GM19351 (cell line): ENCODE measurements at regions not wholly inside any gene's neighbourhood (a gene's known extent, or its start where the extent isn't known, plus 50 kb on each side); places are given as distances from the start of the nearest gene placed in this dataset.
"Not testable (repeated sequence)": the region's sequence is repeated elsewhere in the genome, so short reads cannot be mapped to it uniquely, and the experiment has no call there.

Experiments used
- ATAC-seq: cut with Tn5 transposase; IDR thresholded peaks from one replicate; pipeline ENCODE4 v1.9.1; 2021; ENCODE audit warnings: mild to moderate bottlenecking, moderate library complexity; ENCODE audit not compliant: unreplicated experiment

DNA sequence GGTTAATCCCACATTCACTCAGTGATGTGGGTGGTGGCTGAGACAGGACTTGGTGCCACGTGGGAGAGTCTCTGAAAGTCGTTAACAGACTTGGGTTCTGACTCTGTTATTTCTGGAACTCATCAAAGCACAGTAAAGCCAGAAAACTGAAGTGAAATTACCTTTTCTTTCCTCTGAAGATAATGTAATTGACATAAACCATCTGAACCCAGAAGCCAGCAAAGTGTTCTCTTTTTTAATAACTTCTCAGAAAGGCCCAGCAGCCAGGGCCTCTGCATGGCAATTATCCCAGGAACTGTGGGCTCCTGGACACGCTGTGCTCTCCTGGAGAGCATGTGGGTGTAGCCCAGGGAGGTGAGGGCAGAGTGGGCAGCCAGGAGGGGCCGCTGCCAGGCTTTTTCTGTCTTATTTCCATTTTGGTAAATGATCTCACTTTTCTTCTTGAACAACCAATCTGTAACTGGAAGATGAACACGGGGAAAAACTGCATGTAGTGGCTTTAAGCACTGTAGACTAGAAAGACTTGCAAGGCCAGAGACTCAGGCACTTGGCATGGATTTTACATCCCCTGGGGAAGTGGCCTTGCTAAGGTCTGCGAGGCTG lies 444.1 kb upstream of the TMEM132C start:
- ATAC-seq = no peak

DNA sequence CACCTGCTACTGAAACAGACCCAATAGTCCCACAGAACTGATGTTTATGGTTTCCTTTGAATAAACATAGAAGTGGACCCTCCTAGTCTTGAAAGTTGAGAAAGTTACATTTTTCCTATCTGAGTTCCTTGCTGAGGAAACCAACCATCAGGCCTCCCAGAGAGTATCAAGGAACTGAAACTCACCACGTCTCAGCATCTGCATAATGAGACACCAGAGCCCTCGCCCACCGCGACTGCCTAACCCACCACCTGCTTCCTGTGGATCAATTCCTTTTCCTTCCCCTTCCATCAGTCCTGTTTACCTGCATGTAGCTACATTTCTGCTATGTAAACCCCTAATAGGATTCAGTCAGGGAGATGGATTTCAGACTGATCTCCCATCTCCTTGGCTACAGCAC lies 443.2 kb upstream of the TMEM132C start:
- no peak for ATAC-seq

DNA sequence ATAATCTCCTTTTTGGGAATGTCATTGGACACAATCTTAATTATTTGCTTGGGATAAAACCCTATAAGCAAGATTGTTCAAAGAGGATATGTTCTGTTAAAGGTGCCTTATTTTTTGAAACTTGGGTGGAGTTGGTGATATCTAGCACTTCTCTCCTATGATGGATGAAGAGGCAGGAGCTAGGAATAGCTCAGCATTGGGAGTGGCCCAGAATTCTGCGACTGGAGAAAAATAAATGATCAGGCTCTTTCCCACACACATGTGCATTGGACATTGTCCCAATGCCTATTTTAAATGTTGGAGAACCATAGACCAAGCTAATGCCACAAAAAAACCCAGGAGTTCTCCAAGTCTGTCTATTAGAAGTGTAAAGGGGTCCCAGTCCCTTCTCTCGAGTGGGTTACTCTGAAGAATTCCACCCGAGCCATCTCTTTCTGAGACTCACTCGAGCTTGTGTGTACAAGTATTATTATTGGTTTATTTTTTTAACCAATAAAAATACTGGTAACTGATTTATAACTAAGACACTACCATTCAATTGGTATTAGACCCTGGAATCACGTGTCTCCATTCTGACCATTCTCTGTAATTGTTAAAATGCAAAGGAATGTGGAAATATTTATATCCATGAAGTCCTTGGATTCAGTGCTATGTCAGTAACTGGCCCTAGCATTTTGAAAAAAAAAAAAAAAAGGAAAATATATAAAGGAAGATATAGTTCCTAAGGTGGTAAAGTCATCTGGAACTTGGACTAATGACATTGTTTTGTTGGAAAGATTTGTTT lies 437.5 kb upstream of the TMEM132C start:
- no peak for ATAC-seq

DNA sequence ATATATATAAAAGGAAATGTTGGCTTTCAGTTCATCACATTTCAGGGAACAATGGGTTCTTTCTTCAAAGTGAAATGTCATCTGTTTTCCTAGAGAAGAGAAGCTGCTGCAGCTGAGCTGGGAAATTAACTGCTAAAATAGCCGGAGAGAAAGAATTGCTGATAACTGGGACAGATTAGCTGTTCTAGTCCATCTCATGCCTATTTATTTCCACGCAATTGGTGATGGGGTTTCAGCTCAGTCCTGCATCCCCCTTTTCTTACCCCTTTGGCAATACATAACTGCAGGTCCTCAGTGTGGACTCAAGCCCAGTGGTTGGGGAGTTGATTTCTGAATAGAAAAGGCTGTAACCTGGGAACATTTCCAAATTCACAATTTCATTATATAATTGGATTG lies 436.9 kb upstream of the TMEM132C start:
- no peak for ATAC-seq

DNA sequence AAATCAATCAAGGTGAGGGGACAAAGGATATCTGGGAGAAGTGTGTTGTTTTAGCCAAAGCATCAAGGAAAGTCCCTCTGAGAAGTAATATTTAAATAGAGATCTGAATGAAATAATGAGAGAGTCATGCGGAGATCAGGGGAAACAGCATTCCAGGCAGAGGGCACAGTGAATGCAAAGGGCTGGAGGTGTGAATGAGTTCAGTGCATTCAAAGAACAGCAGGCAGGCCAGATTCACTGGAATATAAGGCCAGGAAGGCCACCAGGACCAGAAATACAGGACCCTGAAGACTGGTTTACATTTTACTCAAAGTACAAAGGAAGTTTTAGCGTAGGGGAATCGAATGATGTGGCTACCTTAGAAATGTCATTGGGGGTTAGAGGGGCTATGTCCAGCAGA lies 436.2 kb upstream of the TMEM132C start:
- no peak for ATAC-seq

DNA sequence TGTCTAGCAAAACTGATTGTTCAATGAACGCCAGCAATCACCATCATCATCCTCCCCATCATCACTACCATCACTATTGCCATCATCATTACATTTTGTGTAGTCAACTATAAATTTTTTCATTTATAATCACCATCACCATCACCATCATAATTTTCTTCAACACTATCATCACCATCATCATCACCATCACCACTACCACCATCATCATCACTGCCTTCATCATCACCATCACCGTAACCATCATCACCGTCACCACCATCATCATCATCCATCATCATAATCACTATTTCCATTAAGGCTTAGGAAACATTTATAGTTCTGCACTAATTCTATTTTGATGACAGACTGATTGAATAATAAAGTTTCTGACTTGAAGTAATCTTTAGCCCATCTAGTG lies 434.8 kb upstream of the TMEM132C start:
- ATAC-seq = no peak

DNA sequence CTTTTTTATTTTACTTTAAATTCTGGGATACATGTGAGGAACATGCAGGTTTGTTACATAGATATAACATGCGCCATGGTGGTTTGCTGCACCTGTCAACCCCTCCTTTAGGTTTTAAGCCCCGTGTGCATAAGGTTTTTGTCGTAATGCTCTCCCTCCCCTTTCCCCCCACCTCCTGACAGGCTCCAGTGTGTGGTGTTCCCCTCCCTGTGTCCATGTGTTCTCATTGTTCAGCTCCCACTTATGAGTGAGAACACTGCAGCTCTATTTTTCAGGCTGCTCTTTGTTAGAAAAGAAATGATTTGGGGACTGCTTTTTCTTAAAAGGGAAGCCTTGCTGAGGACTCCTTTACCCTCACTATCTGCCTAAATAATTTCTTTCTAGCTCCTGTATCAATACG lies 430.2 kb upstream of the TMEM132C start:
- not testable (repeated sequence) for ATAC-seq

DNA sequence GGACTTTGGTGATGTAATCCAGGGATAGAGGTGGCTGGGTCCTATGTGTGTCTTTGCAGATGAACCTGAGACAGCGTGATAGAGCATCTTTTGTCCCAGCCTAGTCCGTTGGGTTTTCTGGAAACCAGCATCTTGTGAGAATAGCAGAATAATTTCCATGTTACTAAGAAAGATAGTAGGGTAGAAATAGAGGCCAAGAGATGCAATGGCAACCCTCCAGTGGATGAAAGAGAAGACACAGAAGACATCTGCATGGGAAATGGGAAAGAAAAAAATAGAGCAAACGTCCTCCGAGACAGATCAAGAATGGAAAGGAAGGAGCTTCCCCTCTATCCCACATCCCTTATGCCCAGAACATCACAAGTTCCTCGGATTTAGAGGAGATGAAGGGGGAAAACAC lies 409.3 kb upstream of the TMEM132C start:
- ATAC-seq = no peak

DNA sequence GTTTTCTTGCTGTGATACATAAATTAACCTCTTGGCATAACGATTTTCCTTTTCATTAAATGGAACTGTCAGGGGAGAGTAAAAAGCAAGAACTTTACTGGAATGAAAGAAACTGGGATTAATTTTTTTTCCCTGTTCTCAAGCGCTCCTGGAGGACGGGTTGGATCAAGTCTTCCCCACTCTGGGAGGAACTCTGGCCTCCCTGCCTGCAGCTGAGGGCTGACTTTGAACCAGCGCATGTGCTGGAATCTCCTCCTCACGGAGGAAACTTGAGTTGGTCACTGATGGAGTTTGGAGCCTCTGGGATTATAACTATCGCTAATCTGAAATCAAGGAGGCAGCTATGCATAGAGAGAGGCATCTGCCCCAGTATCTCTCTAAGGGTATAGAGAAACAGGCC lies 406.4 kb upstream of the TMEM132C start:
- no peak for ATAC-seq

DNA sequence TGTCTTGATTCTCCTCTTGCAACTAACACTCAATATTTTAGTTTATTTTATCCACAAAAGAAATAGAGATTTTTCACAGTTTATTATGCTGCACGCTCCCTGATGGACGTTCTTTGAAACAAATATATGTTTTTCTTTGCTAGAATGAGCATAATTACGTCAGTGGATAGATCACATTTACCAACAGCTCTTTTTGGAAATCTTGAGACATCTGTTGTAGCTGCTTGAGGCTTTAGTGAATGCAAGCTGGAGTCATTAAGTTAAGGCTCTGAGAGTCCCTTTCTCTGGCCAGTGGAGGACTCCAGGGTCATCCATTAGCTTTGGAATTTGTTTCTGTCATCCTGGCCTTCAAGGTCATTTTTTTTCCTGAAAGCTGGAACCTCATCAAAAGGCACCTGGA lies 405.6 kb upstream of the TMEM132C start:
- no peak for ATAC-seq

DNA sequence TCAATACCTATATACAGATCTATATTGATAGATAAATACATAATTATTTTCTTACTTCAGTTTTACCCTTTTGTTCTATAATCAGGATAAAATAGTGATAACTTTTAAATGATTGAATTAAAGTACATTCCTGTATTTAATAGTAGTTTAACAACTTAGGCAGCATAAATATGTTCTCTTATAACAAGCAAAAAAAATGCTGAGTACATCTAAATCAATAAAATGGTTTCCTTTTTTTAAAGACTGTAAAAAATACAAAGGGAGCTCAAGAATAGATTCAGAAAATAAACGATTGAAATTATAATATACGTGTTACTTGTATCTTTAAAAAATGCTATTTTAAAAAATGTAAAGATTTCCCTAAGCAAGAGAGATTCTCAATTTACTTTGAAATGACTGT lies 393.7 kb upstream of the TMEM132C start:
- no peak for ATAC-seq

DNA sequence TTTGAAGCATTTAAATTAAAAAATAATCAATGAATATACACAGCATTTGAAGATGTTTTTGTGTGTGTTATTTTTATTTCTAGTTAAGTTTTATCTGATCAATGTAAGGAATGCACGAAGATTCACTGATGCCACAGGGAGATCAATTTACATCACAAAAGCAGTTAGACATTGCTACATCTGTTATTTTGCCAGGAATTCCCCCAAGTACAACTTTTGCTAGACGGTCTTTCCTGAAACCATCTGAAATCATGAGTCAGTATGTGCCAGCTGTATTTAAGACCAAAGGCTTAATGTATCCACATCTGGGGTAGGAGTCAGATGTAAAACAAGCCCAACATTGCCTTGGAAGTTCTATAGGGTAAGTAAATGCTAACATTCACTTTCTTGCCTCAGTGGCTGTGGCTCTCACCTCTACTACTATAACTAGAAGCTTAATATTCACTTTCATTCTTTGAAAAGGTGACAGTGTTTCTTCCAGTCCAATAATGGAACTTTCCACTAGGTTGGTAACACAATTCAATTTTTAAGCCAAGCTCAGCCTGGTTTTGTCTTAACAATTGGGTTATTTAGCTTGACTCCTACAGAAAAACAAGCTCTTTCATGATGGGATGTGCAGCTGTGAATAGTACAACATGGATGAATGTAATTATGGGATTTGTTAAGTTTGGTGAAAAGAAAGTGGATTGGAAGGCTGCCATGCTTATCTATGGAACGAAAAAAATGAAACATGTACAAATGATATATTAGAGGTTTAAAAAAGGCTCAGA lies 385.4 kb upstream of the TMEM132C start:
- no peak for ATAC-seq

DNA sequence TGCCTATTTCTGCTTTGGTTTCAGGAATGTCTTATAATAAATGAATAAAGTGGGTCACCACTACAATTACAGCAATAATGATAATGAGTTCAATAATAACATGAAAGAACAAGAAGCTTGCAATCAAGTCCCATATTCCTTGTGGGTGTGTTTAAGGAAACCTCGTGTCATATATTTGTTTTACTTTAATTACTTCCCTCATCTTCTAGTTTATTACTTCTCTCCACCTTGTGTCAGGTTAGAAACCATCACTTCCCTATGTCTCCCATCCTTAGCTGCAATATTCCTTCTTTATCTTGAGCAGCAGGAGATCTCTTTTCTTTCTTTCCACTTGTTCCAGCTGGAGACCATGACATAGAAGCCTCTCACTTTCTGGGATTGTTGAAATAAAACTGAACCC lies 384.0 kb upstream of the TMEM132C start:
- ATAC-seq = no peak

DNA sequence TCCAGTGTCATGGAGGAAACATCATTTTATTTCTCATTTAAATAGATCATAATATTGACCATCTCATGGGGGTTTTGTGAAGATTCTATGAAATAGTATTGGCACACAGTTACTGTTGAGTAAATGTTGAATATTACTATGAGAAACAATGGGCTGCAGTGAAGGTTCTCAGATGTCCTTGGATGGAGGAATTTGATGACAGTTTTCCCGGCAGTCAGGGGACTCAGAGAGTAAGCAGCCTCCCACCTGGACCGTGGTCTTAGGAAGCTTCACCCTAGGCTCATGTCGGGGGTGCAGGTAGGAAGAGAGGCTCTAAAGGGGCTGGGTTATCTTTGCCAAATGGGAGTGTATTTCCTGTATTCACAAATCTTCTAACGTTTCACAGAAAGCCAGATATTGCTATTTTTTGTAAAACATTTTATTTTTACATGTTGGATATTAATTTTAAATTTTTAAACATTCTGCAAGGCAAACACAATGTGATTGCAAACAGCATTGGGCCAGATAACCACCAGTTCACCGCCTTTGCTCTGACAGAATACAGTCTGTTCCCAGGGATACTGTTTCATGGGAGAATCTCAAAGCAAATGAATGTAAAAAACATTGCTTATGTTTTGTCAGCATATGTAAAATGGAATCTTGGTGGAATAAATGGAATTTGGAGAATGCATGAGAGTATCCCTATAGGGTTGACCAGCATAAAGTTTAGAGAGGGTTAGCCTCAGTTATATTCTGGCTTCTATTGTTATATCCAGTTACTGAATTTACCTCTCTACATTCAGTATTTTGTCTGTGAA lies 380.8 kb upstream of the TMEM132C start:
- ATAC-seq = no peak

DNA sequence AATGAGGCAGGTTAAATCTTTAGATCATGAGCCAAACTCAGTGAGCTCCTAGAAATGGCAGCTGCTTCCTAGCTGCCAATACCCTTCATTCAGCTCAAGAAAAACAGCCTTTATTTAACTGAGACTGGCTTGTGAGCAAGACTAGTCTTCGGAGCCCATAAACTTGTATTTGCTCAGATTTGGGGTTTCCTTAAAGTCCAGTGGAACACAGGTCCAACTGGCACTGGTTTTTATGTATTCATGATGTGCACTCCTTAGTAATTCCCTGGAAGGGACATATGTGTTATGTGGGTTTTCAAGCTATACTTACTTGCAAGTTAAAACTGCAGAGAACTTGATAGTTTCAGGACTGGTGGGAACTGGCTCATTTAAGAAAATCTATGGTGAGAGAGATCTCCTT lies 380.1 kb upstream of the TMEM132C start:
- no peak for ATAC-seq

DNA sequence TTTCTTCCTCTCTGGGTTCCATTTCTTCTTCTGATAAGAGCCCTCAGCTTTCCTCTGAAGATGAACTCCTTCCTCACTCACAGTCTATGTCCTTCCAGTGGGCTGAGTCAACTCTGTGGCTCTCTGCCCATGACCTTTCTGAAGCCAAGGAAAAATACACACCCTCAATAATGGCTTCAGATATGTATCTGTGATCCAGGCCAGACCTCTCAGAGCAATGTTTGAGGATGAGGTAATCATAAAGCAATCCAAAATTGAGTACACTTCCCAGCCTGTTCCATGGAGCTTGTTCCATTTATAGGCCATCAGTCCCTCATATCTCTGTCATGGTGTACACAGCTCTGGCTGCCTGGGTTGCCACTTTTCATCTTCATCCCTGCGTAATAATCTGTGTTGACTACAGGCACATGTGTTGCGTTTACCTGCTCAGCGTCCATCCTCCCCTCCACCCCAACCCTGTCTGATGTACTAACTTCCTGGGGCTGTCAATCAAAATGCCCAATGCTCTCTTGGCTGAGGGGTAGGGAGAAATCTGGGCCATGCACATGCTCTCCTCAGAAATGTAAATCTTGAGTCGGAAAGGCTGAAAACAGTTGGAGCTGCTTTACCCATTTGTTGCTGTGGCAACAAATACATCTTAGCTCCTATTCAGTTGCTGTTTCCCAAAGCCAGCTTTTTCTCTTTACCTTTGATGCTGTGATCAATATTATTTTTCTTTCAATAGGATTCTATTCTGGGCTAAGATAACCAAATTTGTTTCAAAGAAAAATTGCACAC lies 377.8 kb upstream of the TMEM132C start:
- no peak for ATAC-seq

DNA sequence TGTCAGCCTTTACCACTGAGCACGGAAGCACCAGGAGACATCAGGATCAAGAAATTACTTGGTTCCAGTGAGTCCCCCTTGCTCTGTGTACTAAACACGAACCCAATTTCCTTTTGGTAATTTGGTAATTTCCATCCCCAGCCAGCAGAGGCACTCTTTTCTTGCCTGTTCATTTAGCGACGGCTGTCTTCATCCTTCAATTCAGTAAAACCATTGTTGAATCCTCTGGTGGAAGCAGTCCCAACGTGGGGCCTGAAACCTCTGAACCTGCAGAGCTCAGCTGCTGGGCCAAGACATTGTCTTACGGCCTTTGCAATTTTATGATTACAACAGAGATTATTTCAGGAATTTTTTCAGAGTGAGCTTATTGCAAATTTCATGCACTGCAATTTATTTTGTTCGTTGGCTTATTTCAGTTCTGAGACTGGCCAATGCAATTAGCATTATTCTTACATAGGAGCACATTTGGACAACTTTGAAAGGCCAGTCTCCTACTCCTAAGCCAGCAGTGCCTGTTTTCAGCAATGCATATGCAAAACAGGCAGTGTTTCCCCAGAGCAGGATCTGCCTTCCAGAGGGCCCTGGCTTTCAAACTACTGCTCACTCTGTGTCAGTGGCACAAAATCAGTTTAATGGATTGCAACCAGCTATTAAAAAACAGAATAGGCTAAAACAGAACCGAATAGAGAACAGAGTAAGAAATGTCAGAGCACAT lies 372.9 kb upstream of the TMEM132C start:
- no peak for ATAC-seq

DNA sequence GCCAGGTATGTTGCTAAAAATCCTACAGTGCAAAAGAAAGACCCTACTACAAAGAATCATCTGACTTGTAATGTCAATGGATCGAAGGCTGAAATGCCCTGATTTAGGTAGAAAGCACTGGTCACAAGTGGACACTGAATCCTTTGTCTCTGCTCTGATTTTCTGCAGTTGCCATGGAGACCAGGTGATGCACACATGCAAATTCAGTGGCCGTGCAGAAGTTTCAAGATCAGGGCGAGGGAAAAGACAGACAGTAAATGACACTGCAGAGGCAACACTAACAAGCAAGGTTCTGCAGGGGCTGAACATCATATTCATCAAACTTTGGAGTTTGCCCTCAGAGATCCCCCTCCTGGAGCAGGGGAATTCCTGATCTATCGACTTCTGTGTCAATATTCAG lies 370.3 kb upstream of the TMEM132C start:
- no peak for ATAC-seq

DNA sequence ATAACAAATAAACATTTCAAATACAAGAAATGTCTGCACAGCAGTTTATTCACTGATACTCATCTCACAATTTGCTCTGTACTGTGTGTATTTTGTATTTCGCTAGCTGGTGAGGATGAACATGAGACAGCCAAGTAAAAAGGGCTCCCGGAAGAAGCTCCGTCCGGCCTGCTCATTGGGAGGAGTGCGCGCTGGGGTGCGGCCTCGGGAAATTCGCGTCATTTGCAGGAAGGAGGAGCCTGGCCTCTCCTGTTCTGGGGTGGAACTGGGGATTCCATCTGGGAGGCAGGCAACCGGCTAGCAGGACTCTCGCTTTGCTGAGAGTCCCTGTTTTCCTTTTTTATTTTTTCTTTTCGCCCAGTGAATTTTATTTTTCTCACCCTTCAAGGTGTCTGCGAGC lies 368.4 kb upstream of the TMEM132C start:
- no peak for ATAC-seq

DNA sequence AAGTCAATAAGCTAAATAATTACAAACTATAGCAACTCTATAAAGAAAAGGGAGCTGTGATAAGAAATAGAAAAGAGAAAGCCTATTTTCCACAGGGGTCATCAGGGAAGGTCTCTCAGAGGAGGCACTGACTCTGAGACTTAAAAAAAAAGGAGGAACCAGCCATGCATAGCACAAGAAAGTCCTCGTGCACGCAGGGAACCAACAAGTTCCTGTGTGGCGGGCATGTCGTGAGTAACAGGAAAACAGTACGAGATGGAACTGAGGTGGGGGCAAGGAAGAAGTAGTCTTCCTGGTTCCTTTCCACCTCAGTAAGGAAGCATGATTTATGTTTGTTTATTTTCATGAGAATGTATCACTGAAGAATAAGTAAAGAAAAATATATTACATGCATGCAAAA lies 367.0 kb upstream of the TMEM132C start:
- ATAC-seq = no peak
